Muscle of arm (tissue), 1 donor: ENCODE measurements at regions not wholly inside any gene's neighbourhood (a gene's known extent, or its start where the extent isn't known, plus 50 kb on each side); places are given as distances from the start of the nearest gene placed in this dataset.

Experiments
- DNase-seq: peaks from one replicate; pipeline ENCODE4 v3.0.0-alpha.2; 2013

DNA sequence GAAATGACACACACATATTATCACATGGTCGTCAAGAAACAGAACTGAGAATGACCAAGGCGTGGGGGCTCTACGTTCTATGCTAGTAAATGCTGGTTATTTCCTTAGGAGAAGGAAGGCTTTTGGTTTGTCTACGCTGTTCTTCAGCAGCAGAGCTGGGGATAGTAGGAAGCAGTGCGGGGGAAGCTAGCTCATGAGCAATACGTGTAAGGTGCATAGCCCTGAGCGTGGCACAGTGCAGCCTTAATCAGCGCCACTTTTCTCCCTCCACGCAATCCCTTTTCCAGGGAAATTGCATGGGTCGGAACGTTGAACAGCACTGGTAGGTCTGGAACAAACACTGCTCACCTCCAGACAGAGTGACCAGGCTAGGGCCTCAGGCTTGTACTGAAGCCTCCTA is 199.6 kb upstream of the FBXO11 start:
- DNase-seq, result no peak

DNA sequence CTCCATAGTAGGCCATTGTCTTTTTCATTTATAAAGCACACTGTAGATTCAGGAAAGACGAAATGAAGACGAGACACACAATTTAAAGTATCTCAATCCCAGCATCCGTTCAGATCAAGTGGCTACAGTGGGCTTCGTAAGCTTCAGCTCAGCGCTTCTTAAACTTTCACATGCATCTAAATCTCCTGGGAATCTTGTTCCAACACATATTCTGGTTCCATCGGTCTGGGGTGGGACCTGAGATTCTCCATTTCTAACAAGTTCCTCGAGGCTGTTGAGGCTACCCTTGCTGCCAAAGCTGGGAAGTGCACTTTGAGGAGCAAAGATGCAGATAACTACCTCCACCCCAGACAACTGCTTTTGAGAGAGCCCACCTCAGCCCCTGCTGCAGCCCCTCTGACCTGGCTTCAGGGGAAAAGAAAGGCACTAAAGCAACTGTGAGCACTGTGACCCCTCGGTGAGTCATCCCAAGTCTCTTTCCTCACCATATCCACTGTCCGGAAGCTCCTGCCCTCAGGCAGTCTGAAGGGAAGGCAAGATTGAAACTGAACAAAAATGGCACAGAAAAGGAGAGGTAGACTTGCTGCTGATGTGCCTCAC is 201.1 kb upstream of the FBXO11 start:
- DNase-seq, result peak; percentile 12

DNA sequence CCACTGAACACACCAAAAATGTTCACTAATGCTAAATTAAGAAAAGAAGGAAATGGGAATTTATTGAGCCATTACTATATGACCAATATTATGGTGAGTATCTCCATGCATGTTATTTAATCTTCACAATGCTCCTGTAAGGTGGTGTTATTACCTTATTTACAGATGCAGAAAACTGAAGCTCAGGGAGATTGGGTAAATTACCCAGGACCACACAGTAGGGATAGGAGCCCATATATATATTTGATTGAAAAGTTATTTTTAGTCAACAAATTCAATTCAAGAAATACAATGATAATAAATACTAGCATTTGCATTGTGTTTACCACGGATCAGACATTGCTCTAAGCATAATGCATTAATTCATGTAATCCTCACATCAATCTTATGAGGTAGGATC is 202.2 kb upstream of the FBXO11 start:
- DNase-seq, result no peak

DNA sequence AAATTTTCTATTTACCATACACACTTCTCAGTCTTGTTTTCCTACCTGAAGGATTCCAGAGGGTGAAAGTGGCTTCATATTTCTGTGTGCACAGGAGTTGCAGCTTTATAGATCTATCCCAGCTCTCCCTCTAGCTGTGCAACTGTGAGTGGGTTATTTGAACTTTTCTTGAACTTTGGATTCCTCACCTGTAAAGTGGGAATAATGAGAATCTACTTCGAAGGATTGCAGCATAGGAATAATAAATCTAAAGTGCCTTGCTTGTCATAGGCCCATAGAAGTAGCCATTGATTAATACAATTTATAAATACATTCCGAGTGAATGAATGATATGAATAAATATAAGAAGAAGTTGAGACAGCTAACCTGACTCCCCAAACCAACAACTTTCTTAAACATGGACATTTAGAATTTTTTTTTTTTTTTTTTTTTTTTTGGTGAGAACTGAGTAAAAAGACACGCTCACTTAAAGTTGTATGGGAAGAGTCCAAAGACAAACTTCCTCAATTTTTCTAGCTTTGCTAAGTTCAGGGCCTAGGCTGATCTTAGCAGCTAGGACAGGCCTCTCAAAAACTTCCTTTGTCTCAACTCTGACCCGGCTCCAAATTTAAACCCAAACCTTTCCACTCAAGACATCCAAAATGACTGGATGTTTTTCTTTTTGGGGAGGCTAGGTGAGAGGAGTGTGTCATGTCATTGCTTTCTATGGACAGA is 203.3 kb upstream of the FBXO11 start:
- DNase-seq, result no peak

DNA sequence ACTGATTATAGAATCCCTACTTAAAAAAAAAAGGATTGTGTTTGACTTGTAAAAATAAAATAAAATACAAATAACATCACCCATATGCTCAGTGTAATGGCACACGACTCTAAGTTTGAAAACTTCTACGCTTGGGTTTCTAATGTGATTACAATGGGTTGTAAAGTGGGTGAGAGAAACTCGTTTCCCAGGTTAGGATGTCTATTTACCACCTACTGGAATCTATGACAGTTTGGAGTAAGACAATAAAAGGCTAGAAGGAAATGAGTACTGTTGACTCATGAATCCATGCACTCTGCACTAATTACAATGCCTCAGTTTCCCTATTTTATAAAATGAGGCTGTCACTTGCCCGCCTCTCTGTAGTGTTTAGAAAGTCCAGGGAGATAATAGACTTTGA is 204.0 kb upstream of the FOXN2 start:
- no peak for DNase-seq

DNA sequence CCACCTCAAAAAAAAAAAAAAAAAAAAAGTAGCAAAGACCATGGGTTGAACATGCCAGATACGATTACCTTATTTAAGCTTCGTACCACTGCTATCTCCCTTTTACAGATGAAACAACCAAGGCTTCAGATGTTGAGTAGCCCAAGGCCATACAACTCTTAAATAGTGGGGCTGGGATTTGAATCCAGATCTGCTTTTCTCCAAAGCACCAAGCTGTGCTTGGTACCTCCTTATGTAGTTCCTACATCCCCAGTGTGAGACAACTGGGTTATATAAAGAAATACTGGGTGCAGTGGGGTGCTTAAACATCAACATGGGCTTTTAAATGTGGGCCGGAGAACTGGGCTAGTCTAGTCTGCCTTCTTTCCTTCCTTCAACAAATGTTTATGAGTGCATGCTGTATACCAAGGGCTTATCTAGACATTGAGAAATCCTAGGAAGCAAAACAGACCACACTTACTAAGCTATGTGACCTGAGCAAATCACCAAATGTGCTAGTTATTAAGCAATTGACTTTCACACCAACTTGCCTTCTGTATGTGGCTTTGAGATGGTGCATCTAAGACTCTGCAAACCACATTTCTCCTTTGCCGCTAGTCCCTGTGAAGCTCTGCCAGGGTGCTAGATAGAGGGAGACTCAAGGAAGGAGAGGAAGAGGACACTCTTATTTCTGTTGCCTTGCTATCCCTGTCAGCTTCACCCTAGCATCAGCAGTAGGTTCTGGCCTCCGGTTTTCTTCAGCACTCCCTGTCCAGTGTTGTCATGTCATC is 201.4 kb upstream of the FOXN2 start:
- DNase-seq, result no peak

DNA sequence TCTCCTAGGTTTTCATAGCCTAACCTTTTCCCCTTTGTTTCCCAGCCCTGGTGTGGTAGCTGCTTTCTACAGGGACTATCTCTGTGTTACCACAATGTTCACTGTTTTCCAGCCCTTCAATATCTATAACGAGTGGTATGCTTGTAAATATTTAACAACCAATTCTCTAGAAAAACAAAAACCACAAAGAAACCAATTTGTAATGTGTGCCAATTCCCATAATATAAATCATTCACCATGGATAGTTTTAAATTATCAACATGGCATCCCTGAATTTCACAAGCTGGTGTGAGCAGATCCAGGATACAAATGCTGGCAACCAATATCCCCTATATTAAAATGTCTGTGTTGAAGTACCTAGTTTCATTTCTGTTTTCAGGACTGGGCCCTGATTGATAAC is 200.7 kb upstream of the FOXN2 start:
- DNase-seq, result no peak

DNA sequence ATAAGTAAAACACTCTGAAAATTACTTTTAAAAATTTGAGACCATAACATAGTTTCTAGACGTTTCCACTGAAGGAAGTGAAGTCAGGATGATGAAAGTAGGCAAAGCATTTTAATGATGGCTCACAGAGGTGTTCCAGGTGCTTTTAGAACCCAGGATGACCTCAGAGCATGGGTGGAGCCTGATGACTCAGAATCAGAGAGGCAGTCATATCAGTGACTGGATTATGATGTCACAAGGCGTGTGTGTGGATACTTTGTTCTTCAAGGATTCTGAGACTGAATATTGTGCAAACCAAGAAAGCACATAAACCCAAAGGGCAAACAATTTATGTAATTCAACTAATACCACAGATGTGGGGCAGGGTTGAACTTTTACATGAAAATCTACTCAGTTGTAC is 200.2 kb upstream of the FOXN2 start:
- no peak for DNase-seq

DNA sequence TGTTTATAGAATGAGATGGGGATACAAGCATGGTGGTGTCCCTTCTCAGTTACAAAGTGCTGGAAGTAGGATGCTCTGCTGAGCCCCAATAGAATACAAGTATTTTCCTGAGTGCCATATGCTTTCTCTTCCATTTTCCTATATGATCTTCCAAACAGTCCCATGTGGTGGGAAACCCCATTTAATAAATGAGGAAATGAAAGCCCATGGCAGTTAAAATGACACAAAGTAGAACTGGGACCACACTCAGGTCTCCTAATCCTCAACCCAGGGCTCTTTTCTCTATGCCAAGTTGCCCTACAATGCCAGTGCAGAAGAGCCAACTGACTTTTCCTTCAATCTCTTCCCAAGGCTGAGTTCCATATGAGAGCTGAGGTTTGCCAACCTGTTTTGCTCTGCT is 198.0 kb upstream of the FOXN2 start:
- no peak for DNase-seq

DNA sequence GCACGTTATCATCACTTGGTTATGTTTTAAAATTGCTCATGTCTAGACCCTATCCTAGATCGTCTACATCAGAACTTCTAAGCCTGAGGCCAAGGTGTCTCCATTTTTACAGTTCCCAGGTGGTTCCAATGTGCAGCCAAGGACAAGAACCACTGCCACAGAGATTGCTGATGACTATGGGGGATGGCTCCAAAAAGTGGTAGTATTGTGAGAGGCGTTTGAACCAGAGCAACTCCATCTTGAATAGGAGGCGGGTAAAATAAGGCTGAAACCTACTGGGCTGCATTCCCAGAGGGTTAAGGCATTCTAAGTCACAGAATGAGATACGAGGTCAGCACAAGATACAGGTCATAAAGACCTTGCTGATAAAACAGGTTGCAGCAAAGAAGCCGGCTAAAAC is 195.6 kb upstream of the FOXN2 start:
- DNase-seq, result no peak

DNA sequence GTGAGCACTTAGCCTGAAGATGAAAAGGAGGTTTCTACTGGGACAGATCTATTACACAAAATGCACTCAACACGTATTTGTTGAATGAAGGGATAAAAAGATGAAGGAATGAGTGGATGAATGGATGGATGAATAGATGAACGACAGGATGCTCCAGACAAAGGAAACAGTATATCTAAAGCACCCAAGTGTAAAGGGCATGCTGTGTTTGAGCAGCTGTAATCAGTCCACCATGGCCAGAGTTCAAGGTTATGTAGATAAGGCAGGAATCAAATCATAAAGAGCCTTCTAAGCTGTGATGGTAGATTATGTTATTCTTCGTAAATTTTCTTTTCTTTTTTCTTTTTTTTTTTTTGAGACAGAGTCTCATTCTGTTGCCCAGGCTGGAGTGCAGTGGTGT is 194.4 kb upstream of the FOXN2 start:
- no peak for DNase-seq

DNA sequence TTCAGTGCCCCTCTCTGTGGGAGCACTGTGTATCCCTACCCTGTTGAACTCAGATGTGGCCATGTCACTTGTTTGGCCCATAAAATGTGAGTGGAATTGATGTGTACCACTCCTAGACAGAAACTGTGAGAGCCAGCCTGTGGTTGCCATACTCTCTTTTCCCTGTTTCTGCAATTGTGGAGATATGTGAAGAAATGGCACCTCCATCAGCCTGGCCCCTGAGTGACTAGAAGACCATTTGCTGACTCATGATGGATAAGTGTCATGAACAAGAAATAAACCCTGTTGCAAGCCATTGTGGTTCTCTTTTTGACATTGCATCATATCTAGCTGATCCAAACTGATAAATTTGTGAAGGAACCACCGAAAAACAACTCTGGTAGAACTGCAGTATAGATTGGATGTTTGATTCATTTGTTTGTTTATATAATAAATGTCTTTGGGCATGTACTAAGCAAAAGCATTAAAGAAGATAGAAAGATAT is 193.7 kb upstream of the FOXN2 start:
- no peak for DNase-seq

DNA sequence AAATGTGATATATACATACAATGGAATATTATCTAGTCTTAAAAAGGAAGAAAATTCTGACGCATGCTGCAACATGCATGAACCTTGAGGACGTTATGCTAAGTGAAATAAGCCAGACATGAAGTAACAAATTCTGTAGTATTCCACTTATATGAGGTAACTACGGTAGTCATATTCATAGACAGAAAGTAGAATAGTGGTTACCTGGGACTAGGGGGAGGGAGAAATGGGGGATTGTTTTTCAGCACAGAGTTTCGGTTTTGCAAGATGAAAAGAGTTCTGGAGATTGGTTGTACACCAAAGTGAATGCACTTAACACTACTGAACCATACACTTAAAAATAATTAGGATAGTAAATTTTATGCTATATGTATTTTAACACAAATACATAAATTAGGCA is 192.3 kb upstream of the FOXN2 start:
- DNase-seq, result no peak

DNA sequence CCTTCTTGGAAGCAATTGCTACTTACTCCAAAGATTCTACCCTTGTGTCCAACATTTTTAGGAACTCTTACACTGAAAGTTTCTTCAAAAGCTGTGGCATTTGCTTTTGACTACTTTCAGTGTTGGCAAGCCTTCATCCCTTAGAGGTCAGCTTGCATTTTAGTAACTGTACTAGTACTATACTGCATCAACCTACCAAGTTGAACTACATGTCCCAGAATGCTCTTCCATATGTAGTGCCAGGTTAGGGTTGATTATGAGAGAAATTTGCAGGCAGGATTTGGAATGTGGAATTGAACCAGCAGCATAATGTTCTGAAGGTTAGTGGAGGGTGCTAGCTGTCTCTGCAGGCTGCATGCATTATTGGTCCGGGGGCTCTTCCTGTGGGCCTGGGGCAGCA is 189.9 kb upstream of the FOXN2 start:
- no peak for DNase-seq

DNA sequence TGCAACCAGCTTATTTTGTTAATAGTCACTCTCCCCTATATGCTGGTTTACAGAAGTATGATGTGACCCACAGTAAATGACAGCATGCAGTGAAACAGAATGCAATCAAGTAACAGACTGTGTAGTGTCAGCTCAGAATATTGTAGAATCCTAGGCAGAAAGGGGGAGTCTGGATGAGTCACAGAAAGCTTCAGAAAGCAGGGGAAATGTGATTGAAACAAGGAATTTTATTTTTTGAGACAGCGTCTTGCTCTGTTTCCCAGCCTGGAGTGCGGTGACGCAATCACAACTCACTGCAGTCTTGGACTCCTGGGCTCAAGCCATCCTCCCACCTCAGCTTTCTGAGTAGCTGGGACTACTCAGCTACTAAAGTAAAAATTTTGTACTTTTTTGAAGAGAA is 188.3 kb upstream of the FOXN2 start:
- DNase-seq, result peak; percentile 18

DNA sequence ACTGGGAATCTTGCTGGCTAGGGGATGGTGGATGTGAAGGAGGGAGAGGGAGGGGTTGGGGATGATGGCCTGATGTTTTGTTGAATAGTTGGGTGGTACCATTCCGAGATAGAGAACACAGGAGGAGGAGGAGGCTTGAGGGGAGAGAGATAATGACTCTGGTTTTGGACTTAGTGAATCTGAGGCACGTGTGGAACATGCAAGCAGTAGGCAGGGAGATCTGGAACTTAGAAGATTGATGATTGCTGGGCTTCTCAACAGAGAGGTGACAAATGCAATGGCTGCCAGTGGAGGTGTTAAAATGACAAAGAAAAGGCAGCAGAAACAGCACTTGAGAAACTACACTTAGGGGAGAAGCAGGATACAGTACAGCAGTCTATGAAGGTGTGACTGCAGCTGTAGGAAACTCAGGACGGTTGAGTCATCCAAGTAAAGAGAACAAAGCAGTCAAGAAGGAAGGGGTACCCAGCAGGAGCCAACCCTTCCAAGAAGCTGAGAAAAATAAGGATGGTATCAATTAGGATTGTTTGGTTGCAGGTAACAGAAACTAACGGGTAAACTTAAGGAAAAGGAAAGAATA is 186.8 kb upstream of the FOXN2 start:
- DNase-seq, result no peak

DNA sequence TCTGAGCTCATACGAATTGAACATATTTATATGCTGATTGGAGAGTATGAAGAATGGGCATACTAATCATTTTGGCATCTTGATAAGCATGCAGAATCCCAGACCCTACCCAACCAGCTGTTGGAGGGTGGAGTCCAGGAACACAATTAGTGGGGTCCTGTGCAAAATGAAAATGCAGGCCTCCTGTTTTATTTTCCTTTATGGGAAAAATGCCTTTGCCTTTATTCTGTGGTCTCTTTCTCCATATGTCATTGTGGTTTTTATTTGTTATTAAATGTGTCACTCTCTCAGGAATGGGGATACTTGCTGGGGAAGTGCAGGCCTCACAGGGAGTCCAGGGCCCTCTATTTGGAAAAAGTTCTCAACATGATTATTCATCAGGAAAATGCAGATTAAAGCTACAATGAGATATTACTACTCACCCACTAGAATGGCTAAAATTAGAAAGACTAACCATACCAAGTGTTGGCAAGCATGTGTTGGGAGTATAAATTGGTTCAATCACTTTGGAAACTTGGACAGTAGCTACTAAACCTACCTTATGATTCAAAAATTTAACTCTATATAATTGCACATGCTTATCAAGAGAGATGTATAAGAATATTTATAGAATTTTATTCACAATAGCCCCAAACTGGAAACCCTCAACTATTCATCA is 185.1 kb upstream of the FOXN2 start:
- DNase-seq, result no peak

DNA sequence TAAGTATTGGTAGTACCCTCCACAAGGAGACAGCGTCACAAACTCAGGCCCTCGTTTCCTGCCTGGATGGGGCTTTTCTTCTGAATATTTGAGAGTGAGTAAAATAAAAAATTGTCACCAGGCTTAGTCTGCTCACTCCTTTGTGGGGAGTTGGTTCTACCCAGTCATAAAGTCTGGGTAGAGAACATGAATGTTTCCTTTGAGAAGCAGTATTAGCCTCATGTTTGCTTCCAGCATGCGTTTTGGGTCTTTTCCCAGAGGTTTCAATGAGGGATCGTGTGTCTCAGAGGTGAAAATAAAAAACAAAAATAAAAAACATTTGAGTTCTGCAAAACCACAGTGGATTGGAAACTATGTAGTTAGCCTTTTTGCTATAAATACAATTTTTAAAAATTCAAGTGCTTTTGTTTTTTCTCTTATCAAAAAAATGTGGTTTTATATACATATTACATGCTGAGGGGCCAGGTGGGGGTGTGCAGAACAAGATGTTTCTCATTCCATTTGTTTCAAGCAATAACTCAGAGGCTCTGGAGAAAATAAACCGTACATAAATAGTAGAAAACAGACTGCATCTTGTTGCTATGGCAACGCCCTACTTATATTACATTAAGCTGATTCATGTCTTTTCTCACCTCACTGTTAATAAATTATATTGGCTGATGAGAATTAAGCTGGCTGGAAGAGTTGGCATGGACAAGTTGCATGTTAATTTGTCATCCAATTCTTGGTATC is 182.8 kb upstream of the FOXN2 start:
- DNase-seq, result peak; percentile 84

DNA sequence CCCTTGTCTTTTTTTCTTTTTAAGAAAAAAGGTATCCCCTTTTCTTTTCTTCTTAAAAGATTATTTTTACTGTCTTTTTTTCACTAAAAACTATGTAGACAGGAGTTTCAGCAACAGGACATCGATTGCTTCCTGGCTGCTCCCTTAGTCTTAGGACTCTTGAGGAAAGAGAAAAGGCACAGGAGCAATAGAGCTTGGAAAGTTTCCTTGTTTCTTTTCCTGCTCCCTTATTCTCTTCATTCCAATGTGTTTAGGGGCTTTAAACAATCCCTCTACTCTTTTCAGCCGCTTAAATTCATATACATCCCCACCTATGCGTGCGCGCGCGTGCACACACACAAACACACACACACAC is 182.2 kb upstream of the FOXN2 start:
- DNase-seq, result peak; percentile 59

DNA sequence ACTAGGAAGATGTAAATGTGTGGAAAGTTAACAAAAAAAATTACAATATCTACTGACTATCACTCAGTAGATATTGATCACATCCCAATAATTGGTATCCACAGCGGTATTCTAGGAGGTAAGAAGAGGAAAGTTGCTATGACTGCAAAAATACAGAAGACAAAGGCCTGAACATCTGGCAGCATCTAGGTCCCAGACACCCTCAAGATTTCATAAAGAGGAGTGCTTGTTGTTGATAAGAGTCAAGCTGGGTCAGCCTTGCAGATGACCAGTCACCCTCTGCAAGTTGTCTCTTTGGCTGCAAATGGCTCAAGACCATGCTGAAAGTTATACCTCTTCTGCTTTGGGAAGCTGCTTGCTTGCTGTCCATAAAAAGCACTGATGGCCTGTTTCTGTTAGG is 179.8 kb upstream of the FOXN2 start:
- no peak for DNase-seq

DNA sequence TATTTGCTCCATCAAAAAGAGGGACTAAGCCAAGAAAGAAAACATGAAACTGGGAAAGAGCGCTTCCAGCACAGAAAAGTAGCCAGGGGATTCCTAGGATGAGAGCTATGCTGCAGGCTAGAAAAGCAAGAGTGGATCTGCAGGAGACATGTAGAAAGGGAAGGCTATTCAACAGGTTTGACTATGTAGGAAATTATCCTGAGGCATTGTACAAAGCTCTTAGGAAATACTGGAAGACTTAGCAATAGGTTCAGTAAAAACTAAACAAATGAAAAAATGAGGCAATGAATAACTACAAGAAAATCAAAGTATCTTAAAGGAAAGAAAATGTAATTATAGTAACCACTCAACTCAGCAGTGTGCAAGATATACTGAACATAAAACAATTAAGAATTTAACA is 178.7 kb upstream of the FOXN2 start:
- no peak for DNase-seq

DNA sequence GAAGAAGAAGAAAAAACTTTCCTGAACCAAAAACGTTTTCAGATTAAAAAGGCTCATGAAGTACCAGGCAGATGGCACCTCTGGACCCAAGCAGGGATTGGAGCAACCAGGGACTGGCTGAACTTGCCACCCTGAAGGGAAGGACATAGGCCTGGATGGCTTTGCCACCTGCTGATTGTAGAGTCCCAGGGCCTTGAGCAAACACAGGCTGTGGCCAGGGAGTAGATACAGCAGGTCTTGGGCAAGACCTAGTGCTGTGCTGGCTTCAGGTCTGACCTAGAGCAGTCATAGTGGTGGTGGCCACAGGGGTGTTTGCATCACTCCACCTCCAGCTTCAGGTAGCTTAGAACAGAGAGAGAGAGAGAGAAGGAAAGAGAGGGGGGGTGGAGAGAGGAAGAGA is 176.7 kb upstream of the FOXN2 start:
- no peak for DNase-seq
